T-helper 22 cell (primary cell): ENCODE measurements at regions not wholly inside any gene's neighbourhood (a gene's known extent, or its start where the extent isn't known, plus 50 kb on each side); places are given as distances from the start of the nearest gene placed in this dataset.
"Not testable (repeated sequence)": the region's sequence is repeated elsewhere in the genome, so short reads cannot be mapped to it uniquely, and the experiment has no call there.

ENCODE experiments used
- DNase-seq: peaks from one replicate; pipeline ENCODE4 v3.0.0-alpha.2; 2020; ENCODE audit warnings: low read depth

DNA sequence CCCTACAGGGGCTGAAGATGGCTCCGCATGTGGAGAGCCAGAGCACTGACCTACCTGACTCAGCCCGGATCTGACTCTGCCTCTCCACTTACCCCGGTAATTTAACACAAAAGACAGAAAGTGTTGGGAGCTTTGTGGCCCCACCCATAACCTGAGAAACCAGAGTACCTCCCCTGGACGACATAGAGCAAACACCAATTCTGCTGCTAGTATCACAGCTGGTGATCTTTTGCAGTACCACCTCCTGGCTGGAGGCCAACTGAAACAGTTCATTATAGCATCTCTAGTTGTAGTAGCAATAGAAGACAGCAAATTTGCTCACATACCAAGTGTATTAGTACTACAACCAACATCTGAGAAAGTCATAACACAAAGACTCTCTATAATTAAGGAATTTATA, 443.9 kb downstream of the KLHL4 start:
- DNase-seq, result no peak

DNA sequence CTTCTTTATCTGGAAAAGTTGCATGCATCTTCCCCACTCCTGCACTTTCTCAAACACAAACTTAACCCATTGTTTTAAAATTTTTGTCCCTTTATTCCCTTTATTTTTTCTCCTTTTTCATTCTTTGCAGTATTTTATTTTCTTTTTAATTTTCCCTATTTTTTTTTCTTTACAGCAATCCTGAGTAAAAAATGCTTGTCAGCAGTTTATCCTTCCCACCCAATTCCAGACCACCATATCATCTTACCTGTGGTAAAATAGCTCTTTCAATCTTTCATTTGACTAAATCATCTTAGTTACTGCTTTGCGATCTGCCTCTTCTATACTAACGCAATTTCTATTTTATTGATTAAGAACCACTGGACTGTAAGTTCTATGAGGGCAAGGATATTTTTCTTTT, 450.5 kb downstream of the KLHL4 start:
- no peak for DNase-seq

DNA sequence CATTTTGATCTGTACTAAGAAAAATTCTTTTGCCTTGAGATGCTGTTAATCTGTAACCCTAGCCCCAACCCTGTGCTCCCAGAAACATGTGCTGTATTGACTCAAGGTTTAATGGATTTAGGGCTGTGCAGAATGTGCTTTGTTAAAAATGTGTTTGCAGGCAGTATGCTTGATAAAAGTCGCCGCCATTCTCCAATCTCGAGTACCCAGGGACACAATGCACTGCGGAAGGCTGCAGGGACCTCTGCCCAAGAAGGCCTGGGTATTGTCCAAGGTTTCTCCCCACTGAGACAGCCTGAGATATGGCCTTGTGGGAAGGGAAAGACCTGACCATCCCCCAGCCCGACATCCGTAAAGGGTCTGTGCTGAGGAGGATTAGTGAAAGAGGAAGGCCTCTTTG, 454.5 kb downstream of the KLHL4 start:
- not testable (repeated sequence) for DNase-seq

DNA sequence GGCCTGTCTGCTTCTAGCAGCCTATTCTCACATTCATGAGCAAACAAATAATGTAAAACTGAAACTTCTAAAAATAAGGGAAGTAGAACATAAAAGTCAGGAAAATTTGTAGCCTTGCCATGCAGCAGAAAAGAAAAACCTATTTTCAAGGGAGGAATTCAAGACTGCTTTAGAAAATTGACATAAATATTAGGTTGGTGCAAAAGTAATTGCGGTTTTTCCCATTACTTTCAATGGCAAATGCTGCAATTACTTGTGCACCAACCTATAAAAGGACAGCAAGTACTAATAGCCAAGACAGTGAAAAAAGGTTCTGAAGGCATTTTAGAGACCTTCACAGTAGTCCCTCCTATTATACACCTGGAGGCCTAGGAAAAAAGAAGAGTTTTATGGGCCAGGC, 457.8 kb downstream of the KLHL4 start:
- DNase-seq, result no peak

- DNase-seq, result not testable (repeated sequence)
These were observed 490.3 kb downstream of the KLHL4 start for GRCh38 chrX:88007873-88008272.

DNA sequence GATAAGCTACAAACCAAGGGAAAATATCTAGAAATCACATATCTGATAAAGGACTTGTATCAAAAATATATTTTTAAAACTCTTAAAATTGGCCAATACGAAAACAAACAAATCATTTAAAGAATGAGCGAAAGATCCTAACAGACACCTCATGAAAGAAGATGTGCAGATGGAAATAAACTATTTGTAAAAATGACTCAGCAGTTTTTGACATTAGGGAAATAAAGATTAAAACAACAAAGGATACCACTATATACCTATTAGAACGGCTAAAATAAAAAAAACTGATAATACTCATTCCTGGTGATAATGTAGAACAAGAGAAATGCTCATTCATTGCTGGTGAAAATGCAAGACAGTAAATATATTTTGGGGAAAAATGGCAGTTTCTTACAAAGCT, 506.4 kb downstream of the KLHL4 start:
- DNase-seq, result no peak

DNA sequence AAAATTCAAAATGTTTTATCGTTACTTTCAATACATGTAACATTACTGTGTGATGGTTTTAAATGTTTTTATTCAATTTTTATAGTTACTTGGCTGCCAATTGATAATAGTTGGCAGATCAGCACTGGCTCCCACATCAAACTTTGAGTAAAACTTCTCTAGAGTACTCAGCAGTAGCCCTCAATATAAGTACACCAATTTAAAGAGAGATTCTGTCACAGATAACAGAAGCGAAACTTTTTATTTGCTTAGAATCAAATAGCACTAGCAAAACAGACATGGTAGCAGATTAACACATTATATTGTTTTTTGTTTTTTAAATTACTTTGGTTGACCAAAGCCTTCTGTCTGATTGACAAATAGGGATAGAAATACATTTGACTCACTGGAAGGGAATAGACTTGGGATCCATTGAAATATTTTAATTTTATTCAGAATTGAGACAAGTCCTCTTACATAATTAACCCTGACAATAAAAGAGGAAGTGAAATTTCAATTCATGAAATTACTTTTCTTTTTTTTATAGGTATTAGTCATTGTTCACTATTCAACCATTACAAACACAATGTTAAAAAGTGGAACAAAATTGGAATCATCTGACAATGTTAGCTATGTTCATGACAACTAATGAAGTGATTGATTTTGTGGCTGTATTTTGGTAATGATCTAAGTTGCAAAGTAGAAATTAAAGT, 554.9 kb downstream of the KLHL4 start:
- DNase-seq, result no peak

- DNase-seq, result no peak
These were observed 584.4 kb downstream of the KLHL4 start for GRCh38 chrX:88101968-88102367.

DNA sequence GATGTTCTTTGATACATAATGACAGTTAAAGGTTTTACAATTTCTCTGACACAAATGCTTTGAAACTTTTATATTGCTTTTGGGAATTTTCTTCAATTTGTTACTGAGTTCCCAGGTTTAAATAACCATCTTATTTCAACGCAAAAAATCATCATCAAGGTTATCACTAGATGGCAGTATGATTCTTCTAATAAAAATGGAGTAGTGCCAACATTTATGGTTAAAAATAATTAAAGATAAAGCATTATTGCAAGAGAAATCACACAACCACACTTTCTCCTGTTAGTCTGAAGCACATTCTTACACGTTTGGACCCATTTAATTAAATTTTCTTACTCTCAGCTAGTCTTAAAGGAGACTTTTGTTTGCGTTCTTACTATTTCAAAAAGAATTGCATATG, 611.3 kb upstream of the CPXCR1 start:
- DNase-seq, result no peak

DNA sequence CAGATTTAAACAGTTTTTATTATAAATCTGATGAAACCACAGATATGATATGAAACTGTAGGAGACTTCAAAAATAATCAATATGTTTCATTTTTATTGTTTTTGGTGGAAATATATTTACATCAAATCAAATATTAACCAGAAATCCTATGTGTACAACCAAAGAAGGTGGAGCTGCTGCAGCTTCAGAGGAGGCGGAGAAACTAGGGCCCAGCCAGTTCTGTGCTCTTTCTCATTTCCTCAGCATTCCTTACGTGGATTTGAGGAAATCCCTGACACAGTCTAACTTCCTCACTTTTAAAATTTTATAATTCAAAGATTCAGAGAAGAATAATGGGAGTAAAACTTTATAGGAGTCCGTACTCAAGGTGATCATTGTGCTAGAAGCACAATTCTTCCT, 610.7 kb upstream of the CPXCR1 start:
- DNase-seq, result no peak

DNA sequence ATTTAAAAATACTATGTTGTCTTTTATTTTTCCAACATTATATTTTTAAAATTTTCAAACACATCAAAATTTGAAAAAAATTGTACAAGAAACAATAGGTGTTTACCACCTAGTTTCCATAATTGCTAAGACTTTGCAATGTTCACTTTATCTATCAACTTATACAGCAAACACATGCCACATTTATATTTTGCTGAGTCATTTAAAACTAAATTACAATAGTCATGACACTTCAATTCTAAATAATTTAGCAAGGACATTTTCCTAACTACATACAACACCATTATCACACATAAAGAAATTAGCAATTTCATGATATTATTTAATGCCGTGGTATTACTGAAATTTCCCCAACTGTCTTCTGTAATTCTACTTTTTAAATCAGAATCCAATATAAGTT, 600.4 kb upstream of the CPXCR1 start:
- DNase-seq, result no peak

GRCh38 chrX:88170553-88170952, 576.5 kb upstream of the CPXCR1 start:
- DNase-seq, result no peak

- not testable (repeated sequence) for DNase-seq
These were observed 573.0 kb upstream of the CPXCR1 start for GRCh38 chrX:88173932-88174440.

- DNase-seq, result no peak
These were observed 544.9 kb upstream of the CPXCR1 start for GRCh38 chrX:88202149-88202548.

DNA sequence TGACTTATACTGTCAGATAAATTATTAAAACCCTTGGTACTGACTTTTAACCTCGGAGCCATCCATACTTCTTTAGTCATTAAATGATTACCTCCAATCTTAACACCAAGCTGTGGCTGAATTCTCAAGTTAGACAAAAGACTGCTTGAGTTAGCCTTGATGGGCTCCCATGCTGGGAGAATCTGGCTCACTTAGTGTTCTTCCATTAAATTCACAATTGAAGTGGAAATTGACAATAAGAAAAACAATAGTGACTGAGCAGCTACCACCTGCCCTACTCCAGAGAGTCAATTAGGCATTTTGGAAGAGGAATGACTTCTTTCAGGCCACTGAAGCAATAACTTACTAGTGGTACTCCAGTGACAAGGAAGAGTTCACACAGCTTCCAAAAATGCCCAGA, 503.0 kb upstream of the CPXCR1 start:
- no peak for DNase-seq

DNA sequence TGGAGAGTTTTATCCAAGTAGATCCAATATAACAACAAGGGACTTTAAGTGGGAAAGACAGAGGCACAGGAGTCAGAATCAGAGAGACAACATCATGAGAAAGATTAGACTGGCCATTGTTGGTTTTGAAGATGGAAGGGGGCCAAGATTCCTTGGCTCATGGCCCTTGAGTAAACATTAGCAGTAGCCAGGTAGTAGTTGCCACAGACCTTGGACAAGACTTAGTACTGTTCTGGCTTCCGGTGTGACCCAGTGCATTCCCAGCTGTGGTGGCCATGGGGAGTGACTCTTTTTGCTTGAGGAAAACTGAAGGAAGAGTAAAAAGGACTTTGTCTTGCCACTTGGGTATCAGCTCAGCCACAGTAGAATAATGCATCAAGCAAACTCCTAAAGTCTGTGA, 462.2 kb upstream of the CPXCR1 start:
- DNase-seq, result no peak

GRCh38 chrX:88313972-88314371, 433.1 kb upstream of the CPXCR1 start:
- not testable (repeated sequence) for DNase-seq

DNA sequence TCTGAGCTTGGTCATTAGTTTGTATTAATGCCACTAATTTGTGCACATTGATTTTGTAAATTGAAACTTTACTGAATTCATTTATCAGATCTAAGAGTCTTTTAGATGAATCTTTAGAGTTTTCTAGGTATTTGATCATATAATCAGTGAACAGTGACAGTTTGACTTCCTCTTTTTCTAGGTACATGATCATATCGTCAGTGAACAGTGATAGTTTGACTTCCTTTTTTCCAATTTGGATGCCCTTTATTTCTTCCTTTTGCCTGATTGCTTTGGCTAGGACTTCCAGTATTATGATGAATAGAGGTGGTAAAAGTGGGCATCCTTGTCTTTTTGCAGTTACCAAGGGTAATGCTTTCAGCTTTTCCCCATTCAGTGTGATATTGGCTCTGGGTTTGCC, 421.4 kb upstream of the CPXCR1 start:
- no peak for DNase-seq

GRCh38 chrX:88355252-88355651, 391.8 kb upstream of the CPXCR1 start:
- no peak for DNase-seq

DNA sequence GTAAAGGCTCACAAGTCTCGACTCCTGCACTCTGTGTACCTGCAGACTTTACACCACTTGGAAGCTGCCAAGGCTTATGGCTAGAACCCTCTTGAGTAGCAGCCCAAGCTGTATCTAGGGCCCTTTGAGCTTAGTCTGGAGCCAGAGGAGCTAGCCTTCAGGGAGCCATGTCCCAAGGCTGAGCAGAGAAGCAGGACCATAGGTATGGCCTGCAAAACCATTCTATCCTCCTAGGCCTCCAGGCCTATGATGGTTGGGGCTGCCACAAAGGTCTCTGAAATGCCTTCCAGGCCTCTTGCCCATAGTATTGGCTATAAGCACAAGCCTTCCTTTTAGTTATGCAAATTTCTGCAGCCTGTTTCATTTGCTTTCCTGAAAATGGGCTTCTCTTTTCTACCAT, 380.7 kb upstream of the CPXCR1 start:
- DNase-seq, result no peak

DNA sequence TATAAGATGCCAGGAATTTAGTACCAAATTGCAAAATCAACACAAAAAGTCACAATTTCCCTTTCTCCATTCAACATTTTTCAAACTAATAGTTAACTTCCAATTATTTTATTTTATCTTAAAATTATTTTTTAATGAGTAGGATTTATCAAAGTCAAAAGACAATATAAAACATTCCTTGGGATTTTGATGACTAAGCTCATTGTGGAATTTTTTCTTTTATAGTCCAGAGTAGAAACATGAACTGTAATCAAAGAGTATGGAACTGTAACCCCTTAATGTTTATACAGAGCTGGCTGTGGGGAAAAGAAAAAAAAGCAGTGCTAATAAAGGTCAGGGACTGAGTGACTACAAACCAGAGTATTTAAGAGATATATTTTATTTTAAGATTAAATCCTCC, 368.6 kb upstream of the CPXCR1 start:
- no peak for DNase-seq

DNA sequence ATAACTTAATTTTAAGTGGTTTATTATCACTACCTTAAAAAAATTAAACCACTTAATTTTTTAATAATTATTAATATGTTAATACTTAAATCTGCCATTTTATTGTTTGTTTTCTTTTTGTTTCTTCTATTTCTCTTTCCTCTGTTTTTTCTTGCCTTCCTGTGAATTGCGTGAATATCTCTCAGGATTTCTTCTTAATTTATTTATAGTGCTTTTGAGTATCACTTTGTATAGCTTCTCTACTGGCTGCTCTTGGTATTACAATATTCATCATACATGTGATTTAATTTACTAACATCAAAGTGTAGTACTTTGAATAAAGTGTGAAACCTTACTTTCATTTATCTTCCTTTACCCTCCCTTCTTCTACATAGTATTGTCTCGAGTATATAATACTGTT, 349.5 kb upstream of the CPXCR1 start:
- DNase-seq, result no peak

GRCh38 chrX:88416002-88416401, 331.0 kb upstream of the CPXCR1 start:
- no peak for DNase-seq

- DNase-seq, result no peak
These were observed 330.1 kb upstream of the CPXCR1 start for GRCh38 chrX:88416965-88417364.
